Fibroblast of lung (primary cell): ENCODE measurements at regions not wholly inside any gene's neighbourhood (a gene's known extent, or its start where the extent isn't known, plus 50 kb on each side); places are given as distances from the start of the nearest gene placed in this dataset.

ENCODE experiments used
- DNase-seq, 2 donors: peaks; one replicate each; pipeline versions ENCODE4 v3.0.0 to v3.0.0-alpha.2; 2010; ENCODE audit warnings: low read depth in 2 of 2
- H2AFZ ChIP-seq: 2 replicates; pipeline ENCODE4 v1.5.1; 2012; ENCODE audit warnings: low read length, control low read depth, inconsistent platforms
- H3K27ac ChIP-seq: 2 replicates; pipeline ENCODE4 v1.5.1; 2011; ENCODE audit warnings: low read length, control low read depth; ENCODE audit not compliant: insufficient read depth
- H3K27me3 ChIP-seq: 2 replicates; pipeline ENCODE4 v1.5.1; 2011; ENCODE audit warnings: mild to moderate bottlenecking, low read length; ENCODE audit not compliant: control insufficient read depth, insufficient read depth
- H3K36me3 ChIP-seq: 2 replicates; pipeline ENCODE4 v1.5.1; 2011; ENCODE audit warnings: low read length; ENCODE audit not compliant: control insufficient read depth, insufficient read depth
- H3K4me1 ChIP-seq: 2 replicates; pipeline ENCODE4 v1.5.1; 2011; ENCODE audit warnings: low read length; ENCODE audit not compliant: control insufficient read depth, insufficient read depth; ENCODE audit errors: extremely low read depth
- H3K4me2 ChIP-seq: 2 replicates; pipeline ENCODE4 v1.5.1; 2011; ENCODE audit warnings: low read length, control low read depth; ENCODE audit not compliant: insufficient read depth; ENCODE audit errors: extremely low read depth
- H3K4me3 ChIP-seq, 4 experiments: fragments of 200-600 bp in 1 of 4; sonication (generic) in 1 of 4; replicated peaks in 1 of 4; 2 replicates each; pipeline ENCODE4 v1.5.1; 2011 to 2016; ENCODE audit warnings: low read length in 4 of 4, low read depth in 3 of 4, mild to moderate bottlenecking in 3 of 4, control low read depth in 2 of 4, inconsistent platforms in 1 of 4, mixed read lengths in 1 of 4; ENCODE audit not compliant: insufficient read depth in 1 of 4; ENCODE audit errors: control extremely low read depth in 1 of 4
- H3K79me2 ChIP-seq: 2 replicates; pipeline ENCODE4 v1.5.1; 2012; ENCODE audit warnings: mild to moderate bottlenecking, low read length, inconsistent platforms; ENCODE audit not compliant: control insufficient read depth, insufficient read depth
- H3K9ac ChIP-seq: 2 replicates; pipeline ENCODE4 v1.5.1; 2011; ENCODE audit warnings: mild to moderate bottlenecking, low read length, control low read depth; ENCODE audit not compliant: insufficient read depth
- H3K9me3 ChIP-seq: 2 replicates; pipeline ENCODE4 v1.5.1; 2012; ENCODE audit warnings: low read depth, low read length; ENCODE audit not compliant: control insufficient read depth, insufficient read depth
- H4K20me1 ChIP-seq: 2 replicates; pipeline ENCODE4 v1.5.1; 2011; ENCODE audit warnings: low read length; ENCODE audit not compliant: control insufficient read depth, insufficient read depth; ENCODE audit errors: extremely low read depth
- CTCF ChIP-seq, 2 donors: IDR thresholded peaks in 1 of 2; conservative IDR thresholded peaks in 1 of 2; 1 replicate in 1 of 2; 2 replicates in 1 of 2; pipeline ENCODE4 v1.5.1; 2011 to 2012; ENCODE audit warnings: low read length in 2 of 2, control low read depth in 1 of 2, inconsistent platforms in 1 of 2, low read depth in 1 of 2, mild to moderate bottlenecking in 1 of 2
- EZH2 ChIP-seq: IDR thresholded peaks from 2 replicates; pipeline ENCODE4 v1.5.1; 2012; ENCODE audit warnings: low read length, control low read depth, mild to moderate bottlenecking; ENCODE audit errors: missing control alignments

- H3K36me3 ChIP-seq, result no peaks in the 10 kb centered on the region
- H3K9me3 ChIP-seq, result no peaks in the 10 kb centered on the region
- H4K20me1 ChIP-seq, result no peaks in the 10 kb centered on the region
- H3K27me3 ChIP-seq, result no peaks in the 10 kb centered on the region
- H3K79me2 ChIP-seq, result no peaks in the 10 kb centered on the region
- no peak overlapping the region for H3K27ac ChIP-seq
- no peak overlapping the region for H2AFZ ChIP-seq
- no peaks in the 10 kb centered on the region for H3K4me1 ChIP-seq
- no peak for DNase-seq
- no peak overlapping the region for H3K4me3 ChIP-seq
- H3K9ac ChIP-seq, result no peak overlapping the region
- TF ChIP-seq CTCF (conservative IDR thresholded peaks at IDR 0.05 in 1 of 2, IDR thresholded peaks at IDR 0.05 in 1 of 2; ENCODE audit: low read depth in 1 of 2, low read length in 2 of 2) (no peak), EZH2 (no peak)
- H3K4me2 ChIP-seq, result no peak overlapping the region
Observed at GRCh38 chr12:86349196-86349595, 93.0 kb upstream of the MGAT4C start.

- no peak overlapping the region for H2AFZ ChIP-seq
- no peak overlapping the region for H3K4me2 ChIP-seq
- DNase-seq, result no peak
- no peaks in the 10 kb centered on the region for H3K27me3 ChIP-seq
- H4K20me1 ChIP-seq, result no peaks in the 10 kb centered on the region
- no peaks in the 10 kb centered on the region for H3K9me3 ChIP-seq
- H3K27ac ChIP-seq, result no peak overlapping the region
- no peak overlapping the region for H3K4me3 ChIP-seq
- H3K9ac ChIP-seq, result no peak overlapping the region
- TF ChIP-seq CTCF (conservative IDR thresholded peaks at IDR 0.05 in 1 of 2, IDR thresholded peaks at IDR 0.05 in 1 of 2; ENCODE audit: low read depth in 1 of 2, low read length in 2 of 2) (no peak), EZH2 (no peak)
- no peaks in the 10 kb centered on the region for H3K79me2 ChIP-seq
- no peaks in the 10 kb centered on the region for H3K4me1 ChIP-seq
- H3K36me3 ChIP-seq, result no peaks in the 10 kb centered on the region
Observed at GRCh38 chr12:86333955-86334522, 77.8 kb upstream of the MGAT4C start.

GRCh38 chr12:86331457-86331856, 75.3 kb upstream of the MGAT4C start:
- no peaks in the 10 kb centered on the region for H4K20me1 ChIP-seq
- DNase-seq, result no peak
- TF ChIP-seq EZH2 (no peak), CTCF (conservative IDR thresholded peaks at IDR 0.05 in 1 of 2, IDR thresholded peaks at IDR 0.05 in 1 of 2; ENCODE audit: low read depth in 1 of 2, low read length in 2 of 2) (no peak)
- H3K27ac ChIP-seq, result no peak overlapping the region
- H3K9ac ChIP-seq, result no peak overlapping the region
- H3K4me1 ChIP-seq, result no peaks in the 10 kb centered on the region
- no peaks in the 10 kb centered on the region for H3K9me3 ChIP-seq
- H3K36me3 ChIP-seq, result no peaks in the 10 kb centered on the region
- H3K4me2 ChIP-seq, result no peak overlapping the region
- no peaks in the 10 kb centered on the region for H3K27me3 ChIP-seq
- H2AFZ ChIP-seq, result no peak overlapping the region
- no peaks in the 10 kb centered on the region for H3K79me2 ChIP-seq
- H3K4me3 ChIP-seq, result no peak overlapping the region
